Left forelimb (tissue), 1 donor: ENCODE measurements at regions not wholly inside any gene's neighbourhood (a gene's known extent, or its start where the extent isn't known, plus 50 kb on each side); places are given as distances from the start of the nearest gene placed in this dataset.

Experiments used
- DNase-seq: peaks from one replicate; pipeline ENCODE4 v3.0.0-alpha.2; 2018; ENCODE audit warnings: low spot score

GRCh38 chr13:76516586-76516985 lies 369.6 kb downstream of the KCTD12 start:
- DNase-seq, result no peak

GRCh38 chr13:76516013-76516412 lies 370.2 kb downstream of the KCTD12 start:
- DNase-seq, result no peak

GRCh38 chr13:76512721-76513145 lies 373.5 kb downstream of the KCTD12 start:
- no peak for DNase-seq

GRCh38 chr13:76505437-76505836 lies 380.8 kb downstream of the KCTD12 start:
- no peak for DNase-seq

GRCh38 chr13:76503766-76504165 lies 382.4 kb downstream of the KCTD12 start:
- no peak for DNase-seq

- DNase-seq, result no peak
Measured at GRCh38 chr13:76503291-76503690, 382.9 kb downstream of the KCTD12 start.

GRCh38 chr13:76500894-76501293 lies 385.3 kb downstream of the KCTD12 start:
- no peak for DNase-seq

- no peak for DNase-seq
Measured at GRCh38 chr13:76499891-76500290, 386.3 kb downstream of the KCTD12 start.

GRCh38 chr13:76489274-76489673 lies 396.9 kb downstream of the KCTD12 start:
- no peak for DNase-seq

GRCh38 chr13:76481738-76482137 lies 404.5 kb downstream of the KCTD12 start:
- DNase-seq, result no peak

- DNase-seq, result no peak
Measured at GRCh38 chr13:76474966-76475365, 411.2 kb downstream of the KCTD12 start.

GRCh38 chr13:76474356-76474755 lies 411.8 kb downstream of the KCTD12 start:
- DNase-seq, result no peak

GRCh38 chr13:76473552-76474134 lies 412.6 kb downstream of the KCTD12 start:
- DNase-seq, result peak; percentile 71

GRCh38 chr13:76472916-76473315 lies 413.3 kb downstream of the KCTD12 start:
- DNase-seq, result no peak

- DNase-seq, result no peak
Measured at GRCh38 chr13:76471486-76471885, 414.7 kb downstream of the KCTD12 start.

- no peak for DNase-seq
Measured at GRCh38 chr13:76470991-76471390, 415.2 kb downstream of the KCTD12 start.

GRCh38 chr13:76466043-76466442 lies 420.2 kb downstream of the KCTD12 start:
- DNase-seq, result no peak

- DNase-seq, result no peak
Measured at GRCh38 chr13:76463314-76463713, 422.9 kb downstream of the KCTD12 start.

GRCh38 chr13:76461999-76462398 lies 424.2 kb downstream of the KCTD12 start:
- DNase-seq, result no peak

- DNase-seq, result no peak
Measured at GRCh38 chr13:76461484-76461883, 424.7 kb downstream of the KCTD12 start.

GRCh38 chr13:76459863-76460262 lies 426.3 kb downstream of the KCTD12 start:
- no peak for DNase-seq

- no peak for DNase-seq
Measured at GRCh38 chr13:76455960-76456359, 430.2 kb downstream of the KCTD12 start.

- DNase-seq, result no peak
Measured at GRCh38 chr13:76454991-76455390, 431.2 kb downstream of the KCTD12 start.

GRCh38 chr13:76449716-76450115 lies 436.5 kb downstream of the KCTD12 start:
- DNase-seq, result no peak

- no peak for DNase-seq
Measured at GRCh38 chr13:76446191-76446590, 440.0 kb downstream of the KCTD12 start.
